Hematopoietic multipotent progenitor cell treated with erythropoietin and hydrocortisone succinate and interleukin-3 and kit ligand, for 15 days (in vitro differentiated cells): ENCODE measurements at regions not wholly inside any gene's neighbourhood (a gene's known extent, or its start where the extent isn't known, plus 50 kb on each side); places are given as distances from the start of the nearest gene placed in this dataset.

Experiments
- DNase-seq: peaks from one replicate; pipeline ENCODE4 v3.0.0-alpha.2; 2015; ENCODE audit warnings: low spot score

- no peak for DNase-seq
Observed at GRCh38 chr2:240209493-240209892, 69.0 kb upstream of the OTOS start.

- DNase-seq = no peak
Observed at GRCh38 chr2:240210198-240210965, 69.9 kb upstream of the OTOS start.

- no peak for DNase-seq
Observed at GRCh38 chr2:240211096-240211495, 70.6 kb upstream of the OTOS start.

- no peak for DNase-seq
Observed at GRCh38 chr2:240211598-240212424, 71.4 kb upstream of the OTOS start.

- DNase-seq = no peak
Observed at GRCh38 chr2:240212425-240213225, 72.2 kb upstream of the OTOS start.

- DNase-seq = no peak
Observed at GRCh38 chr2:240213226-240213475, 72.7 kb upstream of the OTOS start.

GRCh38 chr2:240213476-240214421 is 73.3 kb upstream of the OTOS start:
- no peak for DNase-seq

GRCh38 chr2:240214790-240215675 is 74.6 kb upstream of the OTOS start:
- DNase-seq = no peak

GRCh38 chr2:240215676-240216051 is 75.2 kb upstream of the OTOS start:
- no peak for DNase-seq

- DNase-seq = no peak
Observed at GRCh38 chr2:240216167-240216566, 75.7 kb upstream of the OTOS start.

- DNase-seq = peak; percentile 8
Observed at GRCh38 chr2:240217431-240218301, 77.2 kb upstream of the OTOS start.

GRCh38 chr2:240219208-240219890 is 78.9 kb upstream of the OTOS start:
- DNase-seq = no peak

GRCh38 chr2:240220371-240220770 is 79.9 kb upstream of the OTOS start:
- no peak for DNase-seq

- no peak for DNase-seq
Observed at GRCh38 chr2:240223631-240224030, 83.2 kb upstream of the OTOS start.

- DNase-seq = no peak
Observed at GRCh38 chr2:240224676-240225075, 84.2 kb upstream of the OTOS start.

GRCh38 chr2:240225131-240225530 is 84.7 kb upstream of the OTOS start:
- DNase-seq = no peak

- DNase-seq = no peak
Observed at GRCh38 chr2:240225660-240226475, 85.4 kb upstream of the OTOS start.
